ENCODE measurements at regions not wholly inside any gene's neighbourhood (a gene's known extent, or its start where the extent isn't known, plus 50 kb on each side); places are given as distances from the start of the nearest gene placed in this dataset.
A peak's percentile ranks its signal among the peaks of the same experiment; 100 is the strongest.

DNA sequence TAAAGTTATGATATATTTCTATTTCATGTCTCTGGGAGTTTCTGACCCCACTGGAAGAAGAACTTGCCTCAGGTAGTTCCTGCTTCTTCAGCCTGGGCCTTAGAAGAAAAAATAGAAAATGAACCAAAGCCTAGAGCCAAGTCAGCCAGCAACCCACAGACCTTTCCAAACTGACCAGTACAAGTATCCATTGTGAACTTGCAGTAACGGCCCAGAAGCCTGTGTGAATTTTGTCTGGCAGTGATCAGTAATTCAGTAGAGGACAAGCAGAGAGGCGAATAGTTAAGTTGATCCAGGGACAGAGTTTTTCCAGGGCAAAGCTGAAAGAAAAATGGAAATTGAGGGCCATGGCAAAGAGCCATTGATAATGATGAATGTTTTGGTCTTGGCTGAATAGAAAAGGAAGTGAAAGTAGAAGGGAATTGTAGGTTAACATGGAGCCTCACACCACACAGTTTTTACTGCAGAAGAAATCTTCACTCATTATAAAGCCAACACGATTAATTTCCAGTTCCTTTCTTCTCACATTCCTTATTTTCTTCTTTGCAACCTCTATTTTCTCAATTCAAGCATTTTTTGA, 311.8 kb downstream of the BTG1 start:
- peak; percentile 35 for DNase-seq

DNA sequence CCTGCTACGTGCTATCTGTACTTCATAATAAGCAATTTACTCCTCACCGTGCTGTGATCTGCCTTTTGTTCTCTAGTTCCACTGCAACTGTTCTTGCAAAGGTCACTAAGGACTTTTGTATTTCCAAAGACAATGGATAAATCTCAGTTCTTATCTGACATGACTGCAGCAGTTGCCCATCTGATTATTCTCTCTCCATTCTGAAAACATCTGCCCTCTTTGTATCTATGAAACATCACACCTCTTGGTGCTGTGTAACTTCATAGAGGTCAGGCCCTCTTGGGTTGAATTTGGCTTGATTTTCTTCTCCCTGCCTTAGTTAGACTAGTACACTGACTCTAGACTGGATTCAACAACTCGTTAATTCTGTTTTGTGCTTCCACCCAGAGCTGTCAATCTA, 319.6 kb downstream of the BTG1 start:
- ATAC-seq (ENCODE audit: low read depth) = no peak
- H3K4me3 Mint-ChIP-seq = no peak overlapping the region
- peaks cover 3% of the 10 kb centered on the region for H3K27me3 Mint-ChIP-seq
- H3K36me3 ChIP-seq (replicated peaks in 1 of 2; ENCODE audit: control extremely low read depth in 1 of 2, control insufficient read depth in 1 of 2, extremely low read depth in 1 of 2, insufficient read depth in 2 of 2, low read length in 1 of 2) = no peaks in the 10 kb centered on the region
- H3K27ac Mint-ChIP-seq = no peak overlapping the region
- no peak overlapping the region for H3K9ac ChIP-seq (ENCODE audit: low read length)
- intact Hi-C loops (cut with micrococcal nuclease) = loop anchor here (10.0 kb wide), 1 partner anchor 119 kb away; no protein-coding TSS in a partner anchor
- CTCF ChIA-PET = interaction anchor here (2.7 kb wide), 1 partner anchor 14 kb away, joined by 10 read pairs; no protein-coding TSS in a partner anchor
- H3K4me3 ChIP-seq (ENCODE audit: control extremely low read depth in 1 of 5, extremely low read depth in 1 of 5, insufficient read depth in 1 of 5, low read depth in 2 of 5, low read length in 4 of 5) = no peak overlapping the region
- DNase-seq = no peak
- POLR2A ChIA-PET = no interaction called here
- H3K27me3 ChIP-seq (replicated peaks in 1 of 4; ENCODE audit: control extremely low read depth in 1 of 4, control insufficient read depth in 3 of 4, insufficient read depth in 4 of 4, low read length in 3 of 4) = no peaks in the 10 kb centered on the region
- 100% methylated on average over 2 of the region's 3 CpGs for WGBS (ENCODE audit: insufficient coverage)
- no peaks in the 10 kb centered on the region for H4K20me1 ChIP-seq (ENCODE audit: control insufficient read depth, insufficient read depth, low read length, poor library complexity, severe bottlenecking)
- no peak overlapping the region for H2AFZ ChIP-seq (ENCODE audit: insufficient read depth, low read depth, low read length, poor library complexity, severe bottlenecking)
- no peaks in the 10 kb centered on the region for H3K9me3 Mint-ChIP-seq (ENCODE audit: insufficient read depth)
- no peaks in the 10 kb centered on the region for H3K4me1 Mint-ChIP-seq
- H3K4me2 ChIP-seq (replicated peaks; ENCODE audit: low read depth, low read length, poor library complexity, severe bottlenecking) = no peak overlapping the region
- no peak for TF ChIP-seq EZH2 (IDR thresholded peaks at IDR 0.05; ENCODE audit: borderline replicate concordance, insufficient read depth, low read depth, low read length, poor library complexity, severe bottlenecking)
- TF ChIP-seq, protein P1, sequence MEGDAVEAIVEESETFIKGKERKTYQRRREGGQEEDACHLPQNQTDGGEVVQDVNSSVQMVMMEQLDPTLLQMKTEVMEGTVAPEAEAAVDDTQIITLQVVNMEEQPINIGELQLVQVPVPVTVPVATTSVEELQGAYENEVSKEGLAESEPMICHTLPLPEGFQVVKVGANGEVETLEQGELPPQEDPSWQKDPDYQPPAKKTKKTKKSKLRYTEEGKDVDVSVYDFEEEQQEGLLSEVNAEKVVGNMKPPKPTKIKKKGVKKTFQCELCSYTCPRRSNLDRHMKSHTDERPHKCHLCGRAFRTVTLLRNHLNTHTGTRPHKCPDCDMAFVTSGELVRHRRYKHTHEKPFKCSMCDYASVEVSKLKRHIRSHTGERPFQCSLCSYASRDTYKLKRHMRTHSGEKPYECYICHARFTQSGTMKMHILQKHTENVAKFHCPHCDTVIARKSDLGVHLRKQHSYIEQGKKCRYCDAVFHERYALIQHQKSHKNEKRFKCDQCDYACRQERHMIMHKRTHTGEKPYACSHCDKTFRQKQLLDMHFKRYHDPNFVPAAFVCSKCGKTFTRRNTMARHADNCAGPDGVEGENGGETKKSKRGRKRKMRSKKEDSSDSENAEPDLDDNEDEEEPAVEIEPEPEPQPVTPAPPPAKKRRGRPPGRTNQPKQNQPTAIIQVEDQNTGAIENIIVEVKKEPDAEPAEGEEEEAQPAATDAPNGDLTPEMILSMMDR (IDR thresholded peaks at IDR 0.05) = no peak
- H3K27ac ChIP-seq (ENCODE audit: low read length in 2 of 2) = no peak overlapping the region
- no peaks in the 10 kb centered on the region for H3K79me2 ChIP-seq (ENCODE audit: control insufficient read depth, insufficient read depth, low read length)
- peaks cover 0 to 4% (median 1%) of the 10 kb centered on the region in 3 donors for H3K9me3 ChIP-seq (ENCODE audit: control extremely low read depth in 1 of 3, control insufficient read depth in 2 of 3, insufficient read depth in 1 of 3, low read length in 2 of 3)
- no peaks in the 10 kb centered on the region for H3K4me1 ChIP-seq (ENCODE audit: control insufficient read depth in 2 of 2, insufficient read depth in 2 of 2, low read length in 2 of 2)

More for the DNA sequence above, 311.8 kb downstream of the BTG1 start:
- no peak overlapping the region for H3K4me3 ChIP-seq (ENCODE audit: control extremely low read depth in 1 of 5, extremely low read depth in 1 of 5, insufficient read depth in 1 of 5, low read depth in 2 of 5, low read length in 4 of 5)
- ATAC-seq (ENCODE audit: low read depth) = no peak
- ChIA-PET CTCF (interaction anchor here (0.8 to 1.5 kb wide), 2 partner anchors 9 to 23 kb away, joined by 3 read pairs; no protein-coding TSS in a partner anchor), POLR2A (no interaction called here)
- no peak for TF ChIP-seq EZH2 (IDR thresholded peaks at IDR 0.05; ENCODE audit: borderline replicate concordance, insufficient read depth, low read depth, low read length, poor library complexity, severe bottlenecking)
- TF ChIP-seq, protein P1 (IDR thresholded peaks at IDR 0.05) = no peak
- H3K4me1 Mint-ChIP-seq = peaks cover 6% of the 10 kb centered on the region
- no peaks in the 10 kb centered on the region for H4K20me1 ChIP-seq (ENCODE audit: control insufficient read depth, insufficient read depth, low read length, poor library complexity, severe bottlenecking)
- intact Hi-C loops (cut with micrococcal nuclease) = no loop called here
- no peak overlapping the region for H2AFZ ChIP-seq (ENCODE audit: insufficient read depth, low read depth, low read length, poor library complexity, severe bottlenecking)
- no peak overlapping the region for H3K27ac ChIP-seq (ENCODE audit: low read length in 2 of 2)
- H3K79me2 ChIP-seq (ENCODE audit: control insufficient read depth, insufficient read depth, low read length) = no peaks in the 10 kb centered on the region
- no peak overlapping the region for H3K4me2 ChIP-seq (replicated peaks; ENCODE audit: low read depth, low read length, poor library complexity, severe bottlenecking)
- no peaks in the 10 kb centered on the region for H3K27me3 ChIP-seq (replicated peaks in 1 of 4; ENCODE audit: control extremely low read depth in 1 of 4, control insufficient read depth in 3 of 4, insufficient read depth in 4 of 4, low read length in 3 of 4)
- peaks cover 3% of the 10 kb centered on the region for H3K9me3 Mint-ChIP-seq (ENCODE audit: insufficient read depth)
- 91% methylated on average over 2 of the region's 3 CpGs for WGBS (ENCODE audit: insufficient coverage)
- no peak overlapping the region for H3K9ac ChIP-seq (ENCODE audit: low read length)
- H3K27me3 Mint-ChIP-seq = no peaks in the 10 kb centered on the region
- peaks cover 0 to 4% (median 0%) of the 10 kb centered on the region in 3 donors for H3K9me3 ChIP-seq (ENCODE audit: control extremely low read depth in 1 of 3, control insufficient read depth in 2 of 3, insufficient read depth in 1 of 3, low read length in 2 of 3)
- H3K4me3 Mint-ChIP-seq = no peak overlapping the region
- peaks cover 0 to 5% of the 10 kb centered on the region in 2 donors for H3K4me1 ChIP-seq (ENCODE audit: control insufficient read depth in 2 of 2, insufficient read depth in 2 of 2, low read length in 2 of 2)
- no peaks in the 10 kb centered on the region for H3K36me3 ChIP-seq (replicated peaks in 1 of 2; ENCODE audit: control extremely low read depth in 1 of 2, control insufficient read depth in 1 of 2, extremely low read depth in 1 of 2, insufficient read depth in 2 of 2, low read length in 1 of 2)
- H3K27ac Mint-ChIP-seq = no peak overlapping the region
